Stimulated activated naive CD8-positive, alpha-beta T cell treated with anti-CD3 and anti-CD28 coated beads, Interleukin-15, amount 100 ng/mL, for 72 hours (primary cell): ENCODE measurements at regions not wholly inside any gene's neighbourhood (a gene's known extent, or its start where the extent isn't known, plus 50 kb on each side); places are given as distances from the start of the nearest gene placed in this dataset.
"Not testable (repeated sequence)": the region's sequence is repeated elsewhere in the genome, so short reads cannot be mapped to it uniquely, and the experiment has no call there.

Experiments
- ATAC-seq: fragments of 150-1000 bp; cut with Tn5 transposase; 2 replicates; pipeline ENCODE4 v1.10.0; 2021; ENCODE audit warnings: mild to moderate bottlenecking, moderate library complexity
- DNase-seq, 2 donors: peaks; one replicate each; pipeline ENCODE4 v3.0.0; 2021 to 2022
- H3K27ac Mint-ChIP-seq, 2 donors: one replicate each; pipeline ENCODE4 v1.8.0; 2022; ENCODE audit warnings: mild to moderate bottlenecking in 2 of 2, mixed read lengths in 2 of 2, moderate library complexity in 2 of 2
- H3K27me3 Mint-ChIP-seq: one replicate; pipeline ENCODE4 v1.8.0; 2022; ENCODE audit warnings: mixed read lengths
- H3K4me1 Mint-ChIP-seq: one replicate; pipeline ENCODE4 v1.8.0; 2022; ENCODE audit warnings: mild to moderate bottlenecking, mixed read lengths
- H3K4me3 Mint-ChIP-seq, 2 donors: one replicate each; pipeline ENCODE4 v1.8.0; 2022; ENCODE audit warnings: mild to moderate bottlenecking in 2 of 2, mixed read lengths in 2 of 2, moderate library complexity in 1 of 2
- H3K9me3 Mint-ChIP-seq, 2 donors: one replicate each; pipeline ENCODE4 v1.8.0; 2022; ENCODE audit warnings: mixed read lengths in 2 of 2

- Mint-ChIP-seq H3K4me3 (no peak overlapping the region), H3K4me1 (no peaks in the 10 kb centered on the region), H3K9me3 (no peaks in the 10 kb centered on the region), H3K27me3 (peaks cover 86% of the 10 kb centered on the region), H3K27ac (no peak overlapping the region)
- ATAC-seq (no peak), DNase-seq (no peak)
Measured at GRCh38 chr19:30690935-30691818, 319.0 kb downstream of the ZNF536 start.

- no peak for ATAC-seq
- no peak overlapping the region for H3K27ac Mint-ChIP-seq
- H3K4me3 Mint-ChIP-seq: no peak overlapping the region
- peaks cover 93% of the 10 kb centered on the region for H3K27me3 Mint-ChIP-seq
- DNase-seq: no peak
- no peaks in the 10 kb centered on the region for H3K4me1 Mint-ChIP-seq
- no peaks in the 10 kb centered on the region for H3K9me3 Mint-ChIP-seq
Measured at GRCh38 chr19:30690525-30690924, 318.3 kb downstream of the ZNF536 start.

- Mint-ChIP-seq H3K27ac (no peak overlapping the region), H3K4me1 (no peaks in the 10 kb centered on the region), H3K4me3 (no peak overlapping the region), H3K9me3 (no peaks in the 10 kb centered on the region), H3K27me3 (peaks cover 97% of the 10 kb centered on the region)
- no peak for DNase-seq
- no peak for ATAC-seq
Measured at GRCh38 chr19:30689474-30689873, 317.3 kb downstream of the ZNF536 start.

- Mint-ChIP-seq H3K27ac (no peak overlapping the region), H3K9me3 (no peaks in the 10 kb centered on the region), H3K4me1 (no peaks in the 10 kb centered on the region), H3K27me3 (peaks cover 95% of the 10 kb centered on the region), H3K4me3 (no peak overlapping the region)
- DNase-seq (no peak), ATAC-seq (no peak)
Measured at GRCh38 chr19:30688696-30689095, 316.5 kb downstream of the ZNF536 start.

- H3K27me3 Mint-ChIP-seq: peaks cover 94% of the 10 kb centered on the region
- H3K9me3 Mint-ChIP-seq: no peaks in the 10 kb centered on the region
- ATAC-seq (no peak), DNase-seq (no peak)
- no peak overlapping the region for H3K4me3 Mint-ChIP-seq
- H3K4me1 Mint-ChIP-seq: no peaks in the 10 kb centered on the region
- H3K27ac Mint-ChIP-seq: no peak overlapping the region
Measured at GRCh38 chr19:30686826-30687566, 314.8 kb downstream of the ZNF536 start.

- Mint-ChIP-seq H3K27me3 (peaks cover 94% of the 10 kb centered on the region), H3K9me3 (no peaks in the 10 kb centered on the region), H3K4me1 (no peaks in the 10 kb centered on the region), H3K4me3 (no peak overlapping the region), H3K27ac (no peak overlapping the region)
- no peak for ATAC-seq
- DNase-seq: no peak
Measured at GRCh38 chr19:30686176-30686820, 314.1 kb downstream of the ZNF536 start.

GRCh38 chr19:30685426-30686000, 313.3 kb downstream of the ZNF536 start:
- Mint-ChIP-seq H3K27me3 (peaks cover 93% of the 10 kb centered on the region), H3K4me1 (no peaks in the 10 kb centered on the region), H3K9me3 (no peaks in the 10 kb centered on the region), H3K4me3 (no peak overlapping the region), H3K27ac (no peak overlapping the region)
- ATAC-seq (no peak), DNase-seq (no peak)

- no peaks in the 10 kb centered on the region for H3K9me3 Mint-ChIP-seq
- H3K27ac Mint-ChIP-seq: no peak overlapping the region
- no peak for ATAC-seq
- H3K27me3 Mint-ChIP-seq: peaks cover 84% of the 10 kb centered on the region
- H3K4me3 Mint-ChIP-seq: no peak overlapping the region
- DNase-seq: no peak
- H3K4me1 Mint-ChIP-seq: no peaks in the 10 kb centered on the region
Measured at GRCh38 chr19:30684613-30685012, 312.4 kb downstream of the ZNF536 start.

- DNase-seq (peak; percentile 35 to 47), ATAC-seq (peak; percentile 46)
- Mint-ChIP-seq H3K9me3 (no peaks in the 10 kb centered on the region), H3K4me3 (no peak overlapping the region), H3K27me3 (peaks cover 68% of the 10 kb centered on the region), H3K27ac (peak overlapping the region in 1 of 2 donors; percentile 69), H3K4me1 (no peaks in the 10 kb centered on the region)
Measured at GRCh38 chr19:30682999-30683536, 310.9 kb downstream of the ZNF536 start.

- Mint-ChIP-seq H3K9me3 (no peaks in the 10 kb centered on the region), H3K4me1 (no peaks in the 10 kb centered on the region), H3K27ac (peak overlapping the region in 1 of 2 donors; percentile 69), H3K4me3 (no peak overlapping the region), H3K27me3 (peaks cover 63% of the 10 kb centered on the region)
- DNase-seq (no peak), ATAC-seq (no peak)
Measured at GRCh38 chr19:30682146-30682998, 310.2 kb downstream of the ZNF536 start.

- DNase-seq (no peak), ATAC-seq (no peak)
- peak overlapping the region in 1 of 2 donors; percentile 34 for H3K27ac Mint-ChIP-seq
- no peaks in the 10 kb centered on the region for H3K9me3 Mint-ChIP-seq
- H3K4me1 Mint-ChIP-seq: no peaks in the 10 kb centered on the region
- H3K27me3 Mint-ChIP-seq: peaks cover 53% of the 10 kb centered on the region
- H3K4me3 Mint-ChIP-seq: no peak overlapping the region
Measured at GRCh38 chr19:30681162-30682100, 309.2 kb downstream of the ZNF536 start.

GRCh38 chr19:30680399-30680798, 308.2 kb downstream of the ZNF536 start:
- not testable (repeated sequence) for ATAC-seq, H3K4me1 Mint-ChIP-seq, H3K4me3 Mint-ChIP-seq, DNase-seq, H3K27ac Mint-ChIP-seq, H3K9me3 Mint-ChIP-seq
- H3K27me3 Mint-ChIP-seq: peaks cover 43% of the 10 kb centered on the region

GRCh38 chr19:30679789-30680188, 307.6 kb downstream of the ZNF536 start:
- Mint-ChIP-seq H3K27me3 (peaks cover 37% of the 10 kb centered on the region), H3K9me3 (no peaks in the 10 kb centered on the region), H3K4me1 (no peaks in the 10 kb centered on the region), H3K4me3 (no peak overlapping the region), H3K27ac (no peak overlapping the region)
- DNase-seq (no peak), ATAC-seq (no peak)
